Neuronal stem cell (in vitro differentiated cells): ENCODE measurements at regions not wholly inside any gene's neighbourhood (a gene's known extent, or its start where the extent isn't known, plus 50 kb on each side); places are given as distances from the start of the nearest gene placed in this dataset.

Experiments used
- DNase-seq: peaks from one replicate; pipeline ENCODE4 v3.0.0-alpha.2; 2013; ENCODE audit warnings: low spot score
- H2AFZ ChIP-seq: one replicate; pipeline ENCODE4 v1.6.1; 2013; ENCODE audit warnings: mild to moderate bottlenecking, low read length, inconsistent platforms
- H2AK5ac ChIP-seq: 2 replicates; pipeline ENCODE4 v1.6.1; 2013; ENCODE audit warnings: low read depth, mild to moderate bottlenecking, inconsistent platforms, low read length, moderate library complexity, mixed read lengths
- H2BK120ac ChIP-seq: 2 replicates; pipeline ENCODE4 v1.6.1; 2013; ENCODE audit warnings: low read depth, mild to moderate bottlenecking, inconsistent platforms, low read length, moderate library complexity, mixed read lengths
- H2BK12ac ChIP-seq: one replicate; pipeline ENCODE4 v1.6.1; 2013; ENCODE audit warnings: low read length, inconsistent platforms
- H2BK15ac ChIP-seq: 2 replicates; pipeline ENCODE4 v1.6.1; 2013; ENCODE audit warnings: mild to moderate bottlenecking, low read length, inconsistent platforms, mixed read lengths
- H2BK5ac ChIP-seq: one replicate; pipeline ENCODE4 v1.6.1; 2013; ENCODE audit warnings: inconsistent platforms, mild to moderate bottlenecking, low read length, moderate library complexity
- H3K14ac ChIP-seq: one replicate; pipeline ENCODE4 v1.6.1; 2013; ENCODE audit warnings: low read length, inconsistent platforms
- H3K18ac ChIP-seq: 2 replicates; pipeline ENCODE4 v1.6.1; 2013; ENCODE audit warnings: low read length, inconsistent platforms
- H3K23ac ChIP-seq: 2 replicates; pipeline ENCODE4 v1.6.1; 2013; ENCODE audit warnings: low read depth, mild to moderate bottlenecking, mixed read lengths, low read length, inconsistent platforms; ENCODE audit not compliant: poor library complexity
- H3K27ac ChIP-seq: replicated peaks from 3 replicates; pipeline ENCODE4 v1.5.1; 2013; ENCODE audit warnings: low read length, inconsistent platforms
- H3K27me3 ChIP-seq, 3 experiments: 2 replicates each; pipeline ENCODE4 v1.6.1; 2013; ENCODE audit warnings: low read length in 3 of 3, mild to moderate bottlenecking in 2 of 3, inconsistent platforms in 1 of 3, low read depth in 1 of 3, mixed read lengths in 1 of 3, moderate library complexity in 1 of 3; ENCODE audit not compliant: control insufficient read depth in 3 of 3, insufficient read depth in 3 of 3
- H3K36me3 ChIP-seq, 2 donors: replicated peaks in 1 of 2; 2 replicates each; pipeline ENCODE4 v1.6.1; 2013; ENCODE audit warnings: low read length in 2 of 2; ENCODE audit not compliant: control insufficient read depth in 2 of 2, insufficient read depth in 2 of 2
- H3K4ac ChIP-seq: 2 replicates; pipeline ENCODE4 v1.6.1; 2013; ENCODE audit warnings: inconsistent platforms, mild to moderate bottlenecking, low read length, moderate library complexity
- H3K4me1 ChIP-seq, 2 donors: 1 replicate in 1 of 2; 2 replicates in 1 of 2; pipeline ENCODE4 v1.6.1; 2013; ENCODE audit warnings: low read length in 2 of 2, low read depth in 1 of 2; ENCODE audit not compliant: control insufficient read depth in 2 of 2, insufficient read depth in 1 of 2
- H3K4me2 ChIP-seq: one replicate; pipeline ENCODE4 v1.6.1; 2013; ENCODE audit warnings: mild to moderate bottlenecking, low read length, inconsistent platforms; ENCODE audit not compliant: insufficient read depth, poor library complexity, severe bottlenecking
- H3K4me3 ChIP-seq, 2 donors: 2 replicates each; pipeline ENCODE4 v1.5.1; 2013; ENCODE audit warnings: low read length in 2 of 2, mild to moderate bottlenecking in 2 of 2, inconsistent platforms in 1 of 2, moderate library complexity in 1 of 2
- H3K79me1 ChIP-seq: one replicate; pipeline ENCODE4 v1.6.1; 2013; ENCODE audit warnings: low read depth, mild to moderate bottlenecking, inconsistent platforms, low read length, moderate library complexity
- H3K9ac ChIP-seq: one replicate; pipeline ENCODE4 v1.6.1; 2013; ENCODE audit warnings: mild to moderate bottlenecking, low read depth, low read length, inconsistent platforms; ENCODE audit not compliant: poor library complexity
- H3K9me3 ChIP-seq, 2 donors: replicated peaks in 1 of 2; 2 replicates each; pipeline versions ENCODE3 to v1.6.1; 2013; ENCODE audit warnings: low read length in 2 of 2, mild to moderate bottlenecking in 2 of 2, inconsistent platforms in 1 of 2, low read depth in 1 of 2, mixed read lengths in 1 of 2, moderate library complexity in 1 of 2; ENCODE audit not compliant: control insufficient read depth in 2 of 2, insufficient read depth in 1 of 2
- H4K8ac ChIP-seq: one replicate; pipeline ENCODE4 v1.6.1; 2013; ENCODE audit warnings: low read depth, mild to moderate bottlenecking, inconsistent platforms, low read length, moderate library complexity
- H4K91ac ChIP-seq: one replicate; pipeline ENCODE4 v1.6.1; 2013; ENCODE audit warnings: low read length, low read depth, mild to moderate bottlenecking, inconsistent platforms; ENCODE audit not compliant: poor library complexity
- WGBS, 2 donors: extraction: QIAGEN DNeasy Blood & Tissue Kit; methylation state at CpG; one replicate each; pipeline ENCODE4 v1.1.7; 2013; ENCODE audit warnings: missing lambda C conversion rate in 2 of 2, mixed read lengths in 1 of 2; ENCODE audit not compliant: insufficient read length in 2 of 2, insufficient replicate concordance in 1 of 2; ENCODE audit errors: extremely low coverage in 2 of 2; 5-methylcytosine and 5-hydroxymethylcytosine counted together

DNA sequence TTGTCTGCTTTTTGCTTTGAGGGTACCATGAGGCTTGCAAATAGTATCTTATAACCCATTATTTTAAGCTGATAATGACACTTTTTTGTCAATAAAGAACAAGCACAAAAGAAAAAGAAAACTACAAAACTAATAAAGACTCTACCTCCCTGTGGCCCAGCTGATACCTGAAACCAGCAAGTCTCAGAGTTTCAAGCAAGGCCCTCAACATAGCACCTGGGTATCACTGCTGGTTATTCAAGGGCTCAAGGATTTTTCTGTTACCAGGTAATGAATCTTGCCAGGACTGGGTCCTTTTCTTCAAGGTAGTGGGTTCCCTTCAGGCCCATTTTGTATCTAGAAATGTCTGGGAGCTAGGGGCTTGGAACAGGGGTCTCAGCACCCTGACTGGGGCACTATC is 281.6 kb upstream of the C11orf87 start:
- no peak overlapping the region for H4K8ac ChIP-seq
- no peak overlapping the region for H3K9ac ChIP-seq
- H3K4me3 ChIP-seq, result no peak overlapping the region

DNA sequence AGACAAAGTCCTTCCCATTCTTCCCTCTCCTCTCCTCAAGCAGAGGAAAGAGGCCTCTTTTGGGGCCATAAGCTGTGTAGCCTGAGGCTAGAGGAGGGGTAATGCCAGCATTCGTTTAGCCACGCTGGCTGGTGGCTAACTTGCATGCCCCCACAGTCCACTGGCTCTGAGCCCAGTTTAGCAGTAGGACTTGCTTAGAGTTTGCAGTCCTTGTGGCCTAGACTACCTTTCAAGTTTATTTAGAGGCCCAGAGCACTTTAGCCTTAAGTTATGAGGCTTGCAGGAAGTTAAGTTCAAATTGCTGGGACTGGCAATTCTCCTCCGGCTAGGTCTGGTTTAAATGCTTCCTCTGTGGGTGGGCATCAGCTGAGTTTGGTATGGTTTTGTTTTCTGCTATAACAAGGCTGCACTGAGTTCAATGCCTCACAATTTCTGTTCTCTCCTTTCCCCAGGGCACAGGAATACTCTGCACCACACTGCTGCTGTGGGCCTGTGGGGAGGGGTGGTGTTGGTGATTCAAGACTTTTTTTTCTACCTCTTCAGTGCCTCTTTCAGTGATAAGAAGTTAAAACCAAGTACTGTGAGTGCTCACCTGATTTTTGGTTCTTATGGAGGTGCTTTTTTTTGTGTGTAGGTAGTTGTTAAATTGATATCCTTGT is 281.0 kb upstream of the C11orf87 start:
- no peak overlapping the region for H3K23ac ChIP-seq
- DNase-seq, result no peak
- H3K9ac ChIP-seq, result no peak overlapping the region
- no peaks in the 10 kb centered on the region for H3K36me3 ChIP-seq
- H2BK15ac ChIP-seq, result no peak overlapping the region
- H2AK5ac ChIP-seq, result no peak overlapping the region
- WGBS, 2 donors, result no CpG with 5 or more reads among the region's 3 CpGs
- H3K4me1 ChIP-seq, result peaks cover 0 to 3% of the 10 kb centered on the region in 2 donors
- H3K27me3 ChIP-seq, result no peaks in the 10 kb centered on the region
- no peaks in the 10 kb centered on the region for H3K9me3 ChIP-seq
- no peak overlapping the region for H3K14ac ChIP-seq
- no peak overlapping the region for H3K18ac ChIP-seq
- no peak overlapping the region for H2BK12ac ChIP-seq
- H2BK120ac ChIP-seq, result no peak overlapping the region
- H4K91ac ChIP-seq, result no peak overlapping the region
- H2AFZ ChIP-seq, result no peak overlapping the region
- H2BK5ac ChIP-seq, result no peak overlapping the region
- H4K8ac ChIP-seq, result no peak overlapping the region
- H3K4me3 ChIP-seq, result no peak overlapping the region
- no peak overlapping the region for H3K4me2 ChIP-seq
- no peaks in the 10 kb centered on the region for H3K79me1 ChIP-seq
- H3K4ac ChIP-seq, result no peak overlapping the region
- H3K27ac ChIP-seq, result no peak overlapping the region

More for the DNA sequence above, 281.6 kb upstream of the C11orf87 start:
- Histone ChIP-seq H3K4me1 (peaks cover 0 to 3% of the 10 kb centered on the region in 2 donors), H3K79me1 (no peaks in the 10 kb centered on the region), H2BK5ac (no peak overlapping the region), H3K23ac (no peak overlapping the region), H2BK12ac (no peak overlapping the region), H3K36me3 (no peaks in the 10 kb centered on the region), H2BK15ac (no peak overlapping the region), H3K18ac (no peak overlapping the region), H3K9me3 (no peaks in the 10 kb centered on the region), H3K27ac (no peak overlapping the region), H3K4me2 (no peak overlapping the region), H3K4ac (no peak overlapping the region), H2AK5ac (no peak overlapping the region), H3K14ac (no peak overlapping the region), H2BK120ac (no peak overlapping the region), H2AFZ (no peak overlapping the region), H3K27me3 (no peaks in the 10 kb centered on the region), H4K91ac (no peak overlapping the region)
- DNase-seq, result no peak

DNA sequence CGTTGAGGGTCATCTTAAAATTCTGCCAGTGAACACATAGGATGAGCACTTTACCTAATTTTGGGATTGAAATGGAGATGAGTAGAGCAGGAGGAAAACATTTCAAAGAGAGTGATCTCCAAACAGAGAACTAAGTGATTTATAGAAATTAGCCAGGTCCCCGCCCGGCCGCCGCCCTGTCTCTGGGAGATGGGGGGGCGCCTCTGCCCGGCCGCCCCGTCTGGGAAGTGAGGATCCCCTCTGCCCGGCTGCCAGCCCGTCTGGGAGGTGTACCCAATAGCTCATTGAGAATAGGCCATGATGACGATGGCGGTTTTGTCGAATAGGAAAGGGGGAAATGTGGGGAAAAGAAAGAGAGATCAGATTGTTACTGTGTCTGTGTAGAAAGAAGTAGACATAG is 276.7 kb upstream of the C11orf87 start:
- no peak overlapping the region for H3K27ac ChIP-seq
- H3K36me3 ChIP-seq, result no peaks in the 10 kb centered on the region
- H4K8ac ChIP-seq, result no peak overlapping the region
- no peak overlapping the region for H4K91ac ChIP-seq
- H2BK15ac ChIP-seq, result no peak overlapping the region
- no peak overlapping the region for H2AFZ ChIP-seq
- H2BK5ac ChIP-seq, result no peak overlapping the region
- no peak overlapping the region for H3K4ac ChIP-seq
- no peaks in the 10 kb centered on the region for H3K27me3 ChIP-seq
- H3K4me3 ChIP-seq, result no peak overlapping the region
- no peak overlapping the region for H3K9ac ChIP-seq
- DNase-seq, result no peak
- H3K79me1 ChIP-seq, result no peaks in the 10 kb centered on the region
- no CpG with 5 or more reads among the region's 14 CpGs for WGBS, 2 donors
- H3K23ac ChIP-seq, result no peak overlapping the region
- H2BK12ac ChIP-seq, result no peak overlapping the region
- H3K9me3 ChIP-seq, result no peaks in the 10 kb centered on the region
- no peak overlapping the region for H3K18ac ChIP-seq
- H3K4me2 ChIP-seq, result no peak overlapping the region
- no peak overlapping the region for H2AK5ac ChIP-seq
- H3K4me1 ChIP-seq, result peaks cover 3 to 4% of the 10 kb centered on the region in 2 donors
- no peak overlapping the region for H2BK120ac ChIP-seq
- H3K14ac ChIP-seq, result no peak overlapping the region

DNA sequence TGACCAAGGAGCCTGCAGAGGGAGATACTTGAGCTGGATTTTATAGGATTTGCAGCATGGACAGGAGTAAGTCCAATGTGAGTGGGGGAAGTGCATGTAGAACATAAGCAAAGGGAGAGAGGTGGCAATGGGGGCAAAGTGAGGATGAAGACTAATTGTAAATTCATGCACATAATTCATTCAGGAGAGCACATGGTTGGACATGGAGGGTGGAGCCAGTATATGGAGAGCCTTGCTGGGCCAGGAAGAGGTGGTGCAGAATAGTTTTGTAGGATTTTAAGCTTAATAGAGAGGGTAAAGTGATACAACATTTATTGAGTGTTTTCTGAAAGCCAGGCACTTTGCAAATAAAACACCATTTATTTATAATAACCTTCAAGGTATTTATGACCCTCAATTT is 274.3 kb upstream of the C11orf87 start:
- Histone ChIP-seq H3K9ac (no peak overlapping the region), H3K4me1 (peaks cover 3 to 4% of the 10 kb centered on the region in 2 donors), H2BK15ac (no peak overlapping the region), H4K91ac (no peak overlapping the region), H3K27ac (no peak overlapping the region), H3K4me2 (no peak overlapping the region), H2AFZ (no peak overlapping the region), H3K4ac (no peak overlapping the region), H3K9me3 (no peaks in the 10 kb centered on the region), H3K36me3 (no peaks in the 10 kb centered on the region), H2BK12ac (no peak overlapping the region), H3K79me1 (no peaks in the 10 kb centered on the region), H2BK120ac (no peak overlapping the region), H2AK5ac (no peak overlapping the region), H3K18ac (no peak overlapping the region), H3K4me3 (no peak overlapping the region), H4K8ac (no peak overlapping the region), H3K23ac (no peak overlapping the region), H3K27me3 (no peaks in the 10 kb centered on the region), H3K14ac (no peak overlapping the region), H2BK5ac (no peak overlapping the region)
- DNase-seq, result no peak
